HepG2 (cell line): ENCODE measurements at regions not wholly inside any gene's neighbourhood (a gene's known extent, or its start where the extent isn't known, plus 50 kb on each side); places are given as distances from the start of the nearest gene placed in this dataset.

ENCODE experiments used
- ATAC-seq: fragments of 200-7000 bp; cut with Tn5 transposase; 3 replicates; pipeline ENCODE4 v1.9.1; 2020; ENCODE audit warnings: mild to moderate bottlenecking, moderate library complexity
- BruUV-seq: library from RNA; stranded (reverse); fragments of 400-500 nt; replicated peaks from 2 replicates; lab custom pipeline; 2021; lab: Mats Ljungman, UMichigan
- CTCF ChIA-PET: fragments of 300-600 bp; formaldehyde crosslinking; extraction: SDS; loops from one replicate; lab custom pipeline; 2021; ENCODE audit warnings: low total read pairs, inconsistent platforms, low intra/inter-chr PET ratio; lab: Yijun Ruan, JAX
- POLR2A ChIA-PET: fragments of 350-600 bp; sonication (Branson Sonifier 250); formaldehyde crosslinking; loops from one replicate; lab custom pipeline; 2020; ENCODE audit warnings: antibody characterized with exemption, inconsistent platforms; lab: Yijun Ruan, JAX
- DNase-seq: peaks from one replicate; pipeline ENCODE4 v3.0.0-alpha.2; 2015; ENCODE audit warnings: low spot score
- FAIRE-seq: peaks from 3 replicates; lab custom pipeline; 2011; peaks lifted over from hg19 to GRCh38; lab: Jason Lieb, UNC
- H2AFZ ChIP-seq: one replicate; pipeline ENCODE4 v1.6.1; 2011; ENCODE audit warnings: low read length, inconsistent platforms
- H3K27ac ChIP-seq: fragments of 300-600 bp; 3 replicates; pipeline ENCODE4 v1.8.0; 2011; ENCODE audit warnings: mixed run types, mild to moderate bottlenecking, mixed read lengths, low read length, inconsistent platforms; ENCODE audit not compliant: insufficient read depth; ENCODE audit errors: extremely low read length
- H3K27me3 ChIP-seq, 2 experiments: fragments of 200-600 bp in 1 of 2; 2 replicates in 1 of 2; 3 replicates in 1 of 2; pipeline versions ENCODE4 v1.6.0 to v1.8.0; 2011; ENCODE audit warnings: low read length in 2 of 2, mild to moderate bottlenecking in 2 of 2, moderate library complexity in 2 of 2, inconsistent platforms in 1 of 2; ENCODE audit not compliant: insufficient read depth in 2 of 2, control insufficient read depth in 1 of 2
- H3K36me3 ChIP-seq, 2 experiments: fragments of 200-600 bp in 1 of 2; replicated peaks in 1 of 2; 2 replicates in 1 of 2; 3 replicates in 1 of 2; pipeline versions ENCODE4 v1.5.1 to v1.8.0; 2011; ENCODE audit warnings: low read length in 2 of 2, inconsistent platforms in 1 of 2; ENCODE audit not compliant: insufficient read depth in 2 of 2, control insufficient read depth in 1 of 2
- H3K4me1 ChIP-seq: 2 replicates; pipeline ENCODE4 v1.5.1; 2012; ENCODE audit warnings: low read length, inconsistent platforms; ENCODE audit not compliant: insufficient read depth
- H3K4me2 ChIP-seq: 2 replicates; pipeline ENCODE4 v1.6.0; 2011; ENCODE audit warnings: low read depth, low read length, inconsistent platforms
- H3K4me3 ChIP-seq, 3 experiments: fragments of 200-600 bp in 1 of 3; sonication (generic), shearing (Covaris generic) in 1 of 3; replicated peaks in 1 of 3; 2 replicates each; pipeline ENCODE4 v1.5.1; 2011 to 2016; ENCODE audit warnings: low read length in 3 of 3, inconsistent platforms in 2 of 3, low read depth in 2 of 3, mild to moderate bottlenecking in 2 of 3, control low read depth in 1 of 3, mixed read lengths in 1 of 3; ENCODE audit not compliant: insufficient read depth in 1 of 3
- H3K79me2 ChIP-seq: one replicate; pipeline ENCODE4 v1.6.1; 2011; ENCODE audit warnings: low read length, inconsistent platforms; ENCODE audit not compliant: insufficient read depth
- H3K9ac ChIP-seq: 2 replicates; pipeline ENCODE4 v1.6.0; 2011; ENCODE audit warnings: mild to moderate bottlenecking, low read depth, low read length, inconsistent platforms; ENCODE audit not compliant: insufficient read depth
- H3K9me3 ChIP-seq: 2 replicates; pipeline ENCODE4 v1.5.1; 2012; ENCODE audit warnings: mild to moderate bottlenecking, low read length
- H4K20me1 ChIP-seq: 2 replicates; pipeline ENCODE4 v1.6.0; 2011; ENCODE audit warnings: inconsistent platforms, mild to moderate bottlenecking, low read length, moderate library complexity; ENCODE audit not compliant: insufficient read depth
- CEBPG ChIP-seq: IDR thresholded peaks from 2 replicates; pipeline ENCODE4 v1.6.1; 2016
- TRAFD1 ChIP-seq: sonication (generic); formaldehyde crosslinking; IDR thresholded peaks from 2 replicates; pipeline ENCODE4 v1.5.1; 2020; ENCODE audit warnings: missing genetic modification reagents, mild to moderate bottlenecking, borderline replicate concordance
- U2AF1 ChIP-seq: fragments of 200-400 bp; formaldehyde crosslinking; optimal IDR thresholded peaks from 2 replicates; pipeline ENCODE3; 2017; ENCODE audit warnings: mild to moderate bottlenecking, low read depth, low read length
- ZBTB26 ChIP-seq: IDR thresholded peaks from 2 replicates; pipeline ENCODE4 v1.6.1; 2016; ENCODE audit warnings: missing compliant biosample characterization, missing genetic modification reagents, borderline replicate concordance
- ZBTB39 ChIP-seq: sonication (generic); formaldehyde crosslinking; IDR thresholded peaks from 2 replicates; pipeline ENCODE4 v1.5.0; 2020; ENCODE audit warnings: missing genetic modification reagents
- ZNF446 ChIP-seq: sonication (generic); formaldehyde crosslinking; IDR thresholded peaks from 2 replicates; pipeline ENCODE4 v1.5.0; 2020; ENCODE audit warnings: mild to moderate bottlenecking, missing genetic modification reagents
- ZNF513 ChIP-seq: sonication (generic); formaldehyde crosslinking; conservative IDR thresholded peaks from 2 replicates; pipeline ENCODE4 v1.5.0; 2020; ENCODE audit warnings: missing genetic modification reagents
- ZNF660 ChIP-seq: sonication (generic); formaldehyde crosslinking; IDR thresholded peaks from 2 replicates; pipeline ENCODE4 v1.5.1; 2020; ENCODE audit warnings: mild to moderate bottlenecking, low read depth, missing genetic modification reagents, borderline replicate concordance
- WGBS: methylation state at CpG from one replicate; pipeline ENCODE4 v1.1.6; 2017; ENCODE audit warnings: low lambda C conversion rate; 5-methylcytosine and 5-hydroxymethylcytosine counted together
- in situ Hi-C: cut with HindIII; loops from 2 replicates; pipeline ENCODE4 v1.10.0; 2017; ENCODE audit warnings: low pct_unique_long_range_greater_than_20kb; ENCODE audit not compliant: extremely low pct_ligation_motif_present
- intact Hi-C: fragments of 100-400 bp; cut with micrococcal nuclease; formaldehyde crosslinking; loops from one replicate; pipeline ENCODE4 v1.10.0; 2022; ENCODE audit not compliant: unreplicated experiment

GRCh38 chr5:2206293-2207108 is 323.8 kb upstream of the IRX4 start:
- Histone ChIP-seq H3K27ac (no peak overlapping the region), H3K4me3 (no peak overlapping the region), H3K9ac (no peak overlapping the region), H3K4me2 (no peak overlapping the region), H4K20me1 (no peaks in the 10 kb centered on the region; the same call in 1 of the 2 replicates), H3K27me3 (peaks cover 2 to 15% of the 10 kb centered on the region in 2 experiments; a peak in 3 of 5 replicates), H3K79me2 (no peaks in the 10 kb centered on the region), H3K36me3 (no peaks in the 10 kb centered on the region), H3K9me3 (no peaks in the 10 kb centered on the region), H3K4me1 (no peaks in the 10 kb centered on the region), H2AFZ (no peak overlapping the region)
- BruUV-seq: no TSS peak
- intact Hi-C loops (loop anchor here (2.0 to 5.0 kb wide), 3 partner anchors 40 to 1396 kb away; no protein-coding TSS in a partner anchor), in situ Hi-C loops (loop anchor here (10.0 to 25.0 kb wide), 2 partner anchors 531 to 1398 kb away; no protein-coding TSS in a partner anchor)
- 47% methylated on average over 28 of the region's 28 CpGs for WGBS
- no peak for DNase-seq
- ATAC-seq: no peak
- ChIA-PET POLR2A (no interaction called here), CTCF (no interaction called here)
- FAIRE-seq: no peak
- TF ChIP-seq CEBPG (CRISPR knock-in tag): no peak

- Histone ChIP-seq H2AFZ (no peak overlapping the region), H3K27me3 (peaks cover 2 to 19% of the 10 kb centered on the region in 2 experiments; a peak in 3 of 5 replicates), H3K36me3 (no peaks in the 10 kb centered on the region), H3K9me3 (no peaks in the 10 kb centered on the region), H3K9ac (no peak overlapping the region), H3K4me3 (no peak overlapping the region), H4K20me1 (no peaks in the 10 kb centered on the region; the same call in 1 of the 2 replicates), H3K27ac (no peak overlapping the region), H3K79me2 (no peaks in the 10 kb centered on the region), H3K4me2 (no peak overlapping the region), H3K4me1 (no peaks in the 10 kb centered on the region)
- DNase-seq (no peak), ATAC-seq (no peak), FAIRE-seq (no peak)
- in situ Hi-C loops: loop anchor here (10.0 to 25.0 kb wide), 2 partner anchors 532 to 1399 kb away; no protein-coding TSS in a partner anchor
- intact Hi-C loops: loop anchor here (2.0 to 5.0 kb wide), 3 partner anchors 41 to 1397 kb away; no protein-coding TSS in a partner anchor
- ChIA-PET POLR2A (no interaction called here), CTCF (no interaction called here)
- BruUV-seq: no TSS peak
- WGBS: 54% methylated on average over 29 of the region's 34 CpGs
- TF ChIP-seq TRAFD1 (CRISPR knock-in tag): no peak
- no peak for TF ChIP-seq ZNF660 (CRISPR knock-in tag)
- TF ChIP-seq U2AF1: no peak
- no peak for TF ChIP-seq ZNF446 (CRISPR knock-in tag)
- TF ChIP-seq ZNF513 (CRISPR knock-in tag): no peak
- TF ChIP-seq ZBTB26 (CRISPR knock-in tag): no peak
- TF ChIP-seq ZBTB39 (CRISPR knock-in tag): no peak
Measured at GRCh38 chr5:2205596-2206226, 323.0 kb upstream of the IRX4 start.
